Hepatocyte (in vitro differentiated cells): ENCODE measurements at regions not wholly inside any gene's neighbourhood (a gene's known extent, or its start where the extent isn't known, plus 50 kb on each side); places are given as distances from the start of the nearest gene placed in this dataset.

ENCODE experiments used
- DNase-seq: peaks from one replicate; pipeline ENCODE4 v3.0.0-alpha.2; 2016; ENCODE audit warnings: low spot score
- H2AFZ ChIP-seq: fragments of 200-600 bp; sonication (generic); 2 replicates; pipeline ENCODE4 v1.6.0; 2016; ENCODE audit warnings: antibody characterized with exemption, mild to moderate bottlenecking
- H3K27ac ChIP-seq: fragments of 200-600 bp; sonication (generic); 2 replicates; pipeline ENCODE4 v1.5.1; 2016; ENCODE audit warnings: mild to moderate bottlenecking
- H3K27me3 ChIP-seq: fragments of 200-600 bp; sonication (generic); 2 replicates; pipeline ENCODE4 v1.6.1; 2016
- H3K36me3 ChIP-seq: fragments of 200-600 bp; sonication (generic); replicated peaks from 2 replicates; pipeline ENCODE4 v1.5.1; 2016; ENCODE audit warnings: low read depth; ENCODE audit not compliant: insufficient read depth
- H3K4me1 ChIP-seq: fragments of 200-600 bp; sonication (generic); 2 replicates; pipeline ENCODE4 v1.5.1; 2016; ENCODE audit warnings: mild to moderate bottlenecking, moderate library complexity; ENCODE audit not compliant: insufficient read depth
- H3K4me2 ChIP-seq: fragments of 200-600 bp; sonication (generic); 2 replicates; pipeline ENCODE4 v1.6.0; 2016
- H3K4me3 ChIP-seq: fragments of 200-600 bp; sonication (generic); 2 replicates; pipeline ENCODE4 v1.5.1; 2016; ENCODE audit warnings: mild to moderate bottlenecking
- H3K79me2 ChIP-seq: fragments of 200-600 bp; sonication (generic); 2 replicates; pipeline ENCODE4 v1.6.0; 2017; ENCODE audit warnings: mild to moderate bottlenecking
- H3K9me2 ChIP-seq: fragments of 200-600 bp; sonication (generic); replicated peaks from 2 replicates; pipeline ENCODE4 v1.6.0; 2017; ENCODE audit warnings: mild to moderate bottlenecking; ENCODE audit not compliant: insufficient read depth
- H3K9me3 ChIP-seq: fragments of 200-600 bp; sonication (generic); 2 replicates; pipeline ENCODE4 v1.5.1; 2016; ENCODE audit warnings: low read depth, mild to moderate bottlenecking
- H4K20me1 ChIP-seq: fragments of 200-600 bp; sonication (generic); 2 replicates; pipeline ENCODE4 v1.6.0; 2016; ENCODE audit warnings: mild to moderate bottlenecking; ENCODE audit not compliant: insufficient read depth, poor library complexity, severe bottlenecking
- CTCF ChIP-seq: fragments of 200-600 bp; sonication (generic); IDR thresholded peaks from 2 replicates; pipeline ENCODE4 v1.5.1; 2016; ENCODE audit warnings: antibody characterized with exemption, mild to moderate bottlenecking; ENCODE audit not compliant: poor library complexity
- EZH2 ChIP-seq: fragments of 200-600 bp; sonication (generic); IDR thresholded peaks from 2 replicates; pipeline ENCODE4 v1.6.1; 2016; ENCODE audit warnings: antibody characterized with exemption, mild to moderate bottlenecking, borderline replicate concordance
- EZH2phosphoT487 ChIP-seq: fragments of 200-600 bp; sonication (generic); IDR thresholded peaks from one replicate; pipeline ENCODE4 v1.6.1; 2018; ENCODE audit warnings: antibody characterized with exemption, mild to moderate bottlenecking, low read depth, moderate library complexity; ENCODE audit not compliant: unreplicated experiment, severe bottlenecking
- WGBS: methylation state at CpG from one replicate; pipeline ENCODE4 v1.1.6; 2016; ENCODE audit warnings: low lambda C conversion rate; ENCODE audit errors: missing lambda C conversion rate; 5-methylcytosine and 5-hydroxymethylcytosine counted together

GRCh38 chr5:125254267-125254666 lies 507.8 kb upstream of the ZNF608 start:
- Histone ChIP-seq H3K9me2 (no peaks in the 10 kb centered on the region), H3K9me3 (no peaks in the 10 kb centered on the region), H3K4me2 (no peak overlapping the region), H3K4me1 (no peaks in the 10 kb centered on the region), H3K4me3 (no peak overlapping the region), H3K27ac (no peak overlapping the region), H3K36me3 (no peaks in the 10 kb centered on the region), H3K27me3 (no peaks in the 10 kb centered on the region), H3K79me2 (no peaks in the 10 kb centered on the region), H4K20me1 (no peaks in the 10 kb centered on the region), H2AFZ (no peak overlapping the region)
- no peak for DNase-seq
- WGBS = 61% methylated on average over 3 of the region's 3 CpGs
- TF ChIP-seq EZH2 = no peak
- TF ChIP-seq EZH2phosphoT487 = no peak
- TF ChIP-seq CTCF = no peak

- Histone ChIP-seq H3K27ac (no peak overlapping the region), H3K79me2 (no peaks in the 10 kb centered on the region), H3K27me3 (no peaks in the 10 kb centered on the region), H3K36me3 (no peaks in the 10 kb centered on the region), H3K4me1 (no peaks in the 10 kb centered on the region), H4K20me1 (no peaks in the 10 kb centered on the region), H3K4me2 (no peak overlapping the region), H2AFZ (no peak overlapping the region), H3K9me2 (no peaks in the 10 kb centered on the region), H3K9me3 (no peaks in the 10 kb centered on the region), H3K4me3 (no peak overlapping the region)
- 90% methylated on average over 3 of the region's 3 CpGs for WGBS
- DNase-seq = no peak
- TF ChIP-seq CTCF (no peak), EZH2phosphoT487 (no peak), EZH2 (no peak)
These were observed 509.9 kb upstream of the ZNF608 start for GRCh38 chr5:125256296-125256695.

GRCh38 chr5:125257057-125257972 lies 510.9 kb upstream of the ZNF608 start:
- Histone ChIP-seq H3K27ac (no peak overlapping the region), H3K9me2 (no peaks in the 10 kb centered on the region), H4K20me1 (no peaks in the 10 kb centered on the region), H3K4me2 (no peak overlapping the region), H3K36me3 (no peaks in the 10 kb centered on the region), H3K9me3 (no peaks in the 10 kb centered on the region), H3K4me3 (no peak overlapping the region), H3K27me3 (no peaks in the 10 kb centered on the region), H2AFZ (no peak overlapping the region), H3K79me2 (no peaks in the 10 kb centered on the region), H3K4me1 (no peaks in the 10 kb centered on the region)
- 71% methylated on average over 4 of the region's 4 CpGs for WGBS
- no peak for DNase-seq
- TF ChIP-seq EZH2 (no peak), CTCF (no peak), EZH2phosphoT487 (no peak)
